B cell (primary cell): ENCODE measurements at regions not wholly inside any gene's neighbourhood (a gene's known extent, or its start where the extent isn't known, plus 50 kb on each side); places are given as distances from the start of the nearest gene placed in this dataset.

ENCODE experiments used
- ATAC-seq: fragments of 200-7000 bp; cut with Tn5 transposase; one replicate; pipeline ENCODE4 v1.10.0; 2021; ENCODE audit warnings: low read depth, mild to moderate bottlenecking, moderate number of reproducible peaks, moderate library complexity
- CTCF ChIA-PET: fragments of 350-600 bp; sonication (Branson Sonifier 250); formaldehyde crosslinking; loops from one replicate; lab custom pipeline; 2021; ENCODE audit warnings: antibody characterized with exemption, inconsistent platforms; lab: Charles Lee
- POLR2A ChIA-PET: fragments of 350-600 bp; sonication (Branson Sonifier 250); formaldehyde crosslinking; loops from one replicate; lab custom pipeline; 2021; ENCODE audit warnings: antibody characterized with exemption; lab: Charles Lee
- DNase-seq: peaks from one replicate; pipeline ENCODE4 v3.0.0; 2013
- H2AFZ ChIP-seq: 2 replicates; pipeline ENCODE4 v1.6.1; 2012; ENCODE audit warnings: mild to moderate bottlenecking, low read depth, low read length; ENCODE audit not compliant: insufficient read depth, poor library complexity, severe bottlenecking
- H3K27ac ChIP-seq, 2 donors: 1 replicate in 1 of 2; 2 replicates in 1 of 2; pipeline ENCODE4 v1.5.1; 2012 to 2013; ENCODE audit warnings: low read length in 2 of 2, mild to moderate bottlenecking in 2 of 2, moderate library complexity in 1 of 2
- H3K27me3 ChIP-seq, 4 experiments: fragments of 200-600 bp in 1 of 4; sonication (generic) in 1 of 4; replicated peaks in 1 of 4; 1 replicate in 2 of 4; 2 replicates in 2 of 4; pipeline versions ENCODE4 v1.6.1 to v1.7.0; 2013 to 2016; ENCODE audit warnings: low read length in 3 of 4, mild to moderate bottlenecking in 2 of 4, mixed read lengths in 1 of 4, moderate library complexity in 1 of 4; ENCODE audit not compliant: insufficient read depth in 4 of 4, control insufficient read depth in 3 of 4; ENCODE audit errors: control extremely low read depth in 1 of 4
- H3K36me3 ChIP-seq, 2 experiments: replicated peaks in 1 of 2; 1 replicate in 1 of 2; 2 replicates in 1 of 2; pipeline versions ENCODE4 v1.6.1 to v1.7.1; 2013; ENCODE audit warnings: low read length in 1 of 2; ENCODE audit not compliant: insufficient read depth in 2 of 2, control insufficient read depth in 1 of 2; ENCODE audit errors: control extremely low read depth in 1 of 2, extremely low read depth in 1 of 2
- H3K4me1 ChIP-seq, 2 donors: fragments of 200-600 bp in 1 of 2; sonication (generic) in 1 of 2; 1 replicate in 1 of 2; 2 replicates in 1 of 2; pipeline versions ENCODE4 v1.5.1 to v1.6.1; 2013 to 2017; ENCODE audit warnings: low read length in 2 of 2; ENCODE audit not compliant: control insufficient read depth in 2 of 2, insufficient read depth in 2 of 2
- H3K4me2 ChIP-seq: replicated peaks from 2 replicates; pipeline ENCODE3; 2012; ENCODE audit warnings: mild to moderate bottlenecking, low read depth, low read length; ENCODE audit not compliant: poor library complexity, severe bottlenecking
- H3K4me3 ChIP-seq, 5 experiments: fragments of 200-600 bp in 1 of 5; sonication (generic) in 1 of 5; 1 replicate in 3 of 5; 2 replicates in 2 of 5; pipeline versions ENCODE4 v1.5.1 to v1.7.0; 2011 to 2016; ENCODE audit warnings: low read length in 4 of 5, mild to moderate bottlenecking in 4 of 5, low read depth in 2 of 5, control low read depth in 1 of 5, moderate library complexity in 1 of 5; ENCODE audit not compliant: insufficient read depth in 1 of 5; ENCODE audit errors: control extremely low read depth in 1 of 5, extremely low read depth in 1 of 5
- H3K79me2 ChIP-seq: fragments of 200-600 bp; sonication (generic); one replicate; pipeline ENCODE4 v1.6.0; 2016; ENCODE audit warnings: low read length; ENCODE audit not compliant: control insufficient read depth, insufficient read depth
- H3K9ac ChIP-seq: fragments of 200-600 bp; sonication (generic); 2 replicates; pipeline ENCODE4 v1.6.1; 2017; ENCODE audit warnings: mild to moderate bottlenecking, low read length, moderate library complexity
- H3K9me3 ChIP-seq, 3 donors: one replicate each; pipeline versions ENCODE4 v1.6.1 to v1.7.1; 2013; ENCODE audit warnings: low read length in 2 of 3; ENCODE audit not compliant: control insufficient read depth in 2 of 3, insufficient read depth in 1 of 3; ENCODE audit errors: control extremely low read depth in 1 of 3
- H4K20me1 ChIP-seq: 2 replicates; pipeline ENCODE4 v1.6.0; 2012; ENCODE audit warnings: mild to moderate bottlenecking, low read length; ENCODE audit not compliant: insufficient read depth, control insufficient read depth, poor library complexity, severe bottlenecking
- H3K27ac Mint-ChIP-seq: one replicate; pipeline ENCODE4 v1.8.0; 2021; ENCODE audit warnings: mixed read lengths
- H3K27me3 Mint-ChIP-seq: one replicate; pipeline ENCODE4 v1.8.0; 2021; ENCODE audit warnings: mixed read lengths
- H3K4me1 Mint-ChIP-seq: one replicate; pipeline ENCODE4 v1.8.0; 2021; ENCODE audit warnings: mixed read lengths
- H3K4me3 Mint-ChIP-seq: one replicate; pipeline ENCODE4 v1.8.0; 2021; ENCODE audit warnings: mixed read lengths
- H3K9me3 Mint-ChIP-seq: one replicate; pipeline ENCODE4 v1.8.0; 2022; ENCODE audit warnings: mixed read lengths; ENCODE audit not compliant: insufficient read depth
- CTCF ChIP-seq: fragments of 200-600 bp; IDR thresholded peaks from one replicate; pipeline ENCODE4 v1.8.0; 2022; ENCODE audit warnings: antibody characterized with exemption, mild to moderate bottlenecking
- EZH2 ChIP-seq: IDR thresholded peaks from 2 replicates; pipeline ENCODE4 v1.6.1; 2012; ENCODE audit warnings: borderline replicate concordance, low read depth, mild to moderate bottlenecking, moderate library complexity, low read length; ENCODE audit not compliant: insufficient read depth, poor library complexity, severe bottlenecking
- WGBS: methylation state at CpG from one replicate; pipeline ENCODE4 v1.1.5; 2013; ENCODE audit warnings: missing lambda C conversion rate; ENCODE audit not compliant: insufficient coverage; 5-methylcytosine and 5-hydroxymethylcytosine counted together
- intact Hi-C: fragments of 100-400 bp; cut with micrococcal nuclease; formaldehyde crosslinking; loops from one replicate; pipeline ENCODE4 v1.10.0; 2022

- no peaks in the 10 kb centered on the region for H3K36me3 ChIP-seq
- H3K27me3 Mint-ChIP-seq, result peaks cover 7% of the 10 kb centered on the region
- peaks cover 0 to 12% (median 0%) of the 10 kb centered on the region in 3 donors for H3K9me3 ChIP-seq
- H3K27ac Mint-ChIP-seq, result no peak overlapping the region
- no peaks in the 10 kb centered on the region for H4K20me1 ChIP-seq
- no peak for DNase-seq
- H3K79me2 ChIP-seq, result no peaks in the 10 kb centered on the region
- peaks cover 0 to 10% (median 0%) of the 10 kb centered on the region in 4 experiments for H3K27me3 ChIP-seq
- H3K9ac ChIP-seq, result no peak overlapping the region
- no peak for TF ChIP-seq CTCF
- no peak for TF ChIP-seq EZH2
- H3K4me3 ChIP-seq, result no peak overlapping the region
- ChIA-PET POLR2A (no interaction called here), CTCF (interaction anchor here (2.6 kb wide), 1 partner anchor 212 kb away, joined by 10 read pairs; no protein-coding TSS in a partner anchor)
- intact Hi-C loops, result no loop called here
- peaks cover 4% of the 10 kb centered on the region for H3K4me1 Mint-ChIP-seq
- H3K4me1 ChIP-seq, result peaks cover 0 to 7% of the 10 kb centered on the region in 2 donors
- ATAC-seq, result no peak
- no peak overlapping the region for H2AFZ ChIP-seq
- H3K4me3 Mint-ChIP-seq, result no peak overlapping the region
- H3K4me2 ChIP-seq, result no peak overlapping the region
- no peak overlapping the region for H3K27ac ChIP-seq
- WGBS, result 83% methylated on average over 13 of the region's 18 CpGs
- H3K9me3 Mint-ChIP-seq, result peaks cover 3% of the 10 kb centered on the region
Observed at GRCh38 chr2:201966691-201967438, 66.8 kb upstream of the FZD7 start.

- H3K27ac Mint-ChIP-seq, result no peak overlapping the region
- no peak overlapping the region for H3K4me2 ChIP-seq
- CTCF ChIA-PET, result no interaction called here
- H2AFZ ChIP-seq, result no peak overlapping the region
- no peak overlapping the region for H3K9ac ChIP-seq
- no peak for DNase-seq
- no peak for TF ChIP-seq EZH2
- TF ChIP-seq CTCF, result no peak
- H3K27me3 ChIP-seq, result peaks cover 0 to 13% (median 0%) of the 10 kb centered on the region in 4 experiments
- no peaks in the 10 kb centered on the region for H3K4me1 ChIP-seq
- H3K4me3 Mint-ChIP-seq, result no peak overlapping the region
- no peak for ATAC-seq
- H3K9me3 Mint-ChIP-seq, result peaks cover 3% of the 10 kb centered on the region
- peaks cover 13% of the 10 kb centered on the region for H3K27me3 Mint-ChIP-seq
- no peak overlapping the region for H3K27ac ChIP-seq
- no peaks in the 10 kb centered on the region for H4K20me1 ChIP-seq
- POLR2A ChIA-PET, result no interaction called here
- intact Hi-C loops, result no loop called here
- H3K4me1 Mint-ChIP-seq, result no peaks in the 10 kb centered on the region
- H3K4me3 ChIP-seq, result no peak overlapping the region
- H3K79me2 ChIP-seq, result no peaks in the 10 kb centered on the region
- H3K36me3 ChIP-seq, result no peaks in the 10 kb centered on the region
- WGBS, result 97% methylated on average over 6 of the region's 6 CpGs
- H3K9me3 ChIP-seq, result peaks cover 0 to 12% (median 0%) of the 10 kb centered on the region in 3 donors
Observed at GRCh38 chr2:201968050-201968449, 65.6 kb upstream of the FZD7 start.
